ENCODE measurements at regions not wholly inside any gene's neighbourhood (a gene's known extent, or its start where the extent isn't known, plus 50 kb on each side); places are given as distances from the start of the nearest gene placed in this dataset.

- TF ChIP-seq EP300 (IDR thresholded peaks at IDR 0.05) (no peak), CTCF (IDR thresholded peaks at IDR 0.05) (no peak), POLR2A (IDR thresholded peaks at IDR 0.05) (no peak), POLR2AphosphoS5 (IDR thresholded peaks at IDR 0.05) (no peak)
Observed at GRCh38 chr3:70607469-70607868, 295.0 kb upstream of the MDFIC2 start.

Data from stomach (tissue), 4 donors.